ENCODE measurements at regions not wholly inside any gene's neighbourhood (a gene's known extent, or its start where the extent isn't known, plus 50 kb on each side); places are given as distances from the start of the nearest gene placed in this dataset.

GRCh38 chr11:113615098-113615497 is 91.0 kb downstream of the TMPRSS5 start:
- TF ChIP-seq GATA3 (IDR thresholded peaks at IDR 0.05; ENCODE audit: low read depth, low read length) (no peak), GATA2 (IDR thresholded peaks at IDR 0.05; ENCODE audit: low read depth, low read length) (no peak)

All from SH-SY5Y (cell line).